ENCODE measurements at regions not wholly inside any gene's neighbourhood (a gene's known extent, or its start where the extent isn't known, plus 50 kb on each side); places are given as distances from the start of the nearest gene placed in this dataset.

DNA sequence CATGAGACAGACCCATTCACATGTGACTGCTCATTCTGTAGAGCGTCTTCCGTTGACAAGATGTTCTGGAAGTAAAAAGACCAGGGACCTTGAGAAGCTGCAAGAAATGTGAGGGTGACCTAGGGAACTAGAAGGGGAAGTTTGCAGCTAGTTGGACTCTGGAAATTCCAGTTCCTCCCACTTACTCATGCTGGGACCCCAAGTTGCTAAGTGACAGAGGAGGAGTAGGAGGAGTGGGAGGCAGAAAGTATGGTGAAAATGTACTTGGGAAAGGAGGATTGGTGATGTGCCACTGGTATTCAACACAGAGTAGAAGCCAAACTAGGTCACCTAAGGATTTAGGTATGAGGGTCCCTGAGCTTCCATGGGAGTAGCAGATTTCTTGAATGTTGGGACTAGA is 132.4 kb downstream of the KCNA5 start:
- no peak for TF ChIP-seq POLR2A (IDR thresholded peaks at IDR 0.05)
- TF ChIP-seq, protein P1, sequence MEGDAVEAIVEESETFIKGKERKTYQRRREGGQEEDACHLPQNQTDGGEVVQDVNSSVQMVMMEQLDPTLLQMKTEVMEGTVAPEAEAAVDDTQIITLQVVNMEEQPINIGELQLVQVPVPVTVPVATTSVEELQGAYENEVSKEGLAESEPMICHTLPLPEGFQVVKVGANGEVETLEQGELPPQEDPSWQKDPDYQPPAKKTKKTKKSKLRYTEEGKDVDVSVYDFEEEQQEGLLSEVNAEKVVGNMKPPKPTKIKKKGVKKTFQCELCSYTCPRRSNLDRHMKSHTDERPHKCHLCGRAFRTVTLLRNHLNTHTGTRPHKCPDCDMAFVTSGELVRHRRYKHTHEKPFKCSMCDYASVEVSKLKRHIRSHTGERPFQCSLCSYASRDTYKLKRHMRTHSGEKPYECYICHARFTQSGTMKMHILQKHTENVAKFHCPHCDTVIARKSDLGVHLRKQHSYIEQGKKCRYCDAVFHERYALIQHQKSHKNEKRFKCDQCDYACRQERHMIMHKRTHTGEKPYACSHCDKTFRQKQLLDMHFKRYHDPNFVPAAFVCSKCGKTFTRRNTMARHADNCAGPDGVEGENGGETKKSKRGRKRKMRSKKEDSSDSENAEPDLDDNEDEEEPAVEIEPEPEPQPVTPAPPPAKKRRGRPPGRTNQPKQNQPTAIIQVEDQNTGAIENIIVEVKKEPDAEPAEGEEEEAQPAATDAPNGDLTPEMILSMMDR (IDR thresholded peaks at IDR 0.05) = no peak
